Spinal cord (tissue), 9 donors: ENCODE measurements at regions not wholly inside any gene's neighbourhood (a gene's known extent, or its start where the extent isn't known, plus 50 kb on each side); places are given as distances from the start of the nearest gene placed in this dataset.

ENCODE experiments used
- DNase-seq, 6 donors: peaks; one replicate each; pipeline versions ENCODE4 v3.0.0 to v3.0.0-alpha.2; 2013 to 2015; ENCODE audit warnings: low spot score in 6 of 6, low read depth in 4 of 6
- H3K27ac ChIP-seq: one replicate; pipeline ENCODE4 v1.5.1; 2013; ENCODE audit warnings: low read depth, low read length, control low read depth
- H3K27me3 ChIP-seq: one replicate; pipeline ENCODE4 v1.6.1; 2013; ENCODE audit warnings: low read length; ENCODE audit not compliant: control insufficient read depth, insufficient read depth
- H3K36me3 ChIP-seq: one replicate; pipeline ENCODE4 v1.6.1; 2013; ENCODE audit warnings: low read length; ENCODE audit not compliant: control insufficient read depth, insufficient read depth
- H3K4me1 ChIP-seq: one replicate; pipeline ENCODE4 v1.6.1; 2013; ENCODE audit warnings: low read length; ENCODE audit not compliant: control insufficient read depth, insufficient read depth
- H3K4me3 ChIP-seq: one replicate; pipeline ENCODE4 v1.5.1; 2013; ENCODE audit warnings: low read depth, low read length, control low read depth
- H3K9me3 ChIP-seq: one replicate; pipeline ENCODE4 v1.6.1; 2013; ENCODE audit warnings: low read length; ENCODE audit not compliant: control insufficient read depth, insufficient read depth
- WGBS: methylation state at CpG from one replicate; pipeline ENCODE4 v1.1.5; 2013; ENCODE audit warnings: missing lambda C conversion rate; ENCODE audit not compliant: insufficient coverage; 5-methylcytosine and 5-hydroxymethylcytosine counted together
- donor health status: healthy.

DNA sequence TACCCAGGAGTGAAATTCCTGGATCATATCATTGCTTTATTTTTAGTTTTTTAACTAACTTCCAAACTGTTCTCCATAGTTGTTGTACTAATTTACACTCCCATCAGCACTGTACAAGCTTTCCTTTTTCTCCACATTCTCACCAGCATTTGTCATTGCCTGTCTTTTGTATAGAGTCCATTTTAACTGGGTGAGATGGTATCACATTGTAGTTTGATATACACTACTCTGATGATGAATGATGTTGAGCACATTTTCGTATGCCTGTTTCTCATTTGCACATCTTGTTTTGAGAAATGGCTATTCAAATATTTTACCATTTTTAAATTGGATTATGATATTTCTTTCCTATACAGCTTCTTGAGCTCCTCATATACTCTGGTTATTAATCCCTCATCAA lies 1586.6 kb downstream of the SI start:
- H3K36me3 ChIP-seq, result no peaks in the 10 kb centered on the region
- no peak overlapping the region for H3K27ac ChIP-seq
- no peak overlapping the region for H3K4me3 ChIP-seq
- H3K27me3 ChIP-seq, result no peaks in the 10 kb centered on the region
- H3K4me1 ChIP-seq, result no peaks in the 10 kb centered on the region
- WGBS, result no CpG with 5 or more reads among the region's 1 CpG
- DNase-seq, result no peak
- peaks cover 3% of the 10 kb centered on the region for H3K9me3 ChIP-seq

DNA sequence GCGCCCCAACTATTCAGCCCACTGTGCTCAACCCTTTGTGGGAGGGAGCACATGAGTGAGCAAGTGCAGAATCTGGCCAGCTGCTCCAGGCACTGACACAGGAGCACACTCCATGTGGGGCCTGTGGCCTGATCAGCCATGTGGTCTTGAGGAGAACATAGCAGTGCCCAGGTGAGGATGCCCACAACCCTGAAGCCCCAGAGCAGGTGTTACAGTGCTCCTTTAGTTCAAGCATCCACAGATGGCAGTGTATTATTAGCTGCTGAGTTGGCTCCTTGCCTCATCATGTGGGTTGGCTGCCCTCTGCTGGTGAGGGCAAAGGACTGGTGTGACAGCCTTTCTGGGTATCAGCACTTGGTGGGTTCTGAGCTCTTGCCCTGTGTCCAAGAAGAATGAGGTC lies 1588.2 kb downstream of the SI start:
- 100% methylated on average over 1 of the region's 1 CpG for WGBS
- Histone ChIP-seq H3K9me3 (peaks cover 3% of the 10 kb centered on the region), H3K4me1 (no peaks in the 10 kb centered on the region), H3K36me3 (no peaks in the 10 kb centered on the region), H3K4me3 (no peak overlapping the region), H3K27me3 (no peaks in the 10 kb centered on the region), H3K27ac (no peak overlapping the region)
- DNase-seq, result no peak

DNA sequence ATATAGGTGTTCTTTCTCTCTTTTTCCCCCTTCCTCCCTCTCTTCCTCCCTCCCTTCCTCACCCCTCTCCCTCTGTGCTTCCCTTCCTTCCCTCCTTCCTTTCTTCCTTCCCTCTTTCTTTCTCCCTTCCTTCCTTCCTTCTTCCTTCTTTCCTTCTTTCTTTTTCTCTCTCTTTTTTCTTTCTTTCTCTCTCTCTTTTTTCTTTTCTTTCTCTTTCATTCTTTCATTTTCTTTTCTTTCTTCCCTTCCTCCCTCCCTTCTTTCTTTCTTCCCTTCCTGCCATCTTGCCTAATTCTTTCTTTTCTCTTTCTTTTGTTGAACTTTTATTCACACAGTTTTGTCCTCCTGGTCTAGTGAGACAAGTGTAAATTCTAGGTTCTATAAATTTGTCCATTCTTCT lies 1595.6 kb downstream of the SI start:
- H3K36me3 ChIP-seq, result no peaks in the 10 kb centered on the region
- H3K9me3 ChIP-seq, result no peaks in the 10 kb centered on the region
- no peaks in the 10 kb centered on the region for H3K27me3 ChIP-seq
- no peak overlapping the region for H3K27ac ChIP-seq
- no peak overlapping the region for H3K4me3 ChIP-seq
- no peaks in the 10 kb centered on the region for H3K4me1 ChIP-seq
- no peak for DNase-seq

DNA sequence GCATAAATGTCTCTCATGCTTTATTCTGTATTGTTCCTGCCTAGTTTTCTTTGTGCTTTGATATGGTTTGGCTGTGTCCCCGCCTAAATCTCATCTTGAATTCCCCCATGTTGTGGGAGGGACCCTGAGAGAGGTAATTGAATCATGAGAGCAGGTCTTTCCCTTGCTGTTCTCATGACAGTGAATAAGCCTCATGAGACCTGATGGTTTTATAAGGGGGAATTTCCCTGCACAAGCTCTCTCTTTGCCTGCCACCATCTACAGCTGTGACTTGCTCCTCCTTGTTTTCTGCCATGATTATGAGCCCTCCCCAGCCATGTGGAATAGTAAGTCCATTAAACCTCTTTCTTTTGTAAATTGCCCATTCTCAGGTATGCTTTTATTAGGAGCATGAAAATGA lies 1596.6 kb downstream of the SI start:
- no peaks in the 10 kb centered on the region for H3K36me3 ChIP-seq
- H3K4me3 ChIP-seq, result no peak overlapping the region
- H3K27me3 ChIP-seq, result no peaks in the 10 kb centered on the region
- no peaks in the 10 kb centered on the region for H3K4me1 ChIP-seq
- H3K27ac ChIP-seq, result no peak overlapping the region
- no peak for DNase-seq
- H3K9me3 ChIP-seq, result no peaks in the 10 kb centered on the region
- WGBS, result no CpG with 5 or more reads among the region's 1 CpG

DNA sequence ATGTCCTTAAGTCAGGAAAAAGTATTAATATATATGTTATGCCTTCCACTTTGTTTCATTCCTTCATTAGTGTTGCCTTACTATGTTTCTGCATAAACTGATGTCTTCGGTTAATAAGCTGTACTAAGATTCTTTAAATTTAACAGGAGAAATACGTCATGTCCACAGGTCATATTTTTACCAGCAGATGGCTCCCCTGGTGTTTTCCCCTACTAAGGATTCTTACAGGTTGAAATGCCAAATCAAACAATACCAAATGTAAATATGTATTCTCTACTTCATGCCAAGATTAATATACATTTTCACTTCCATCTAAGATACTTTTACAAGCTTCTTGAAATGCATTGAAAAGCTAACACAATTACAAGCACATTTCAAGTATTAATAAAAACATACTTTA lies 1602.1 kb downstream of the SI start:
- no peaks in the 10 kb centered on the region for H3K4me1 ChIP-seq
- H3K4me3 ChIP-seq, result no peak overlapping the region
- no peaks in the 10 kb centered on the region for H3K27me3 ChIP-seq
- H3K9me3 ChIP-seq, result no peaks in the 10 kb centered on the region
- no CpG with 5 or more reads among the region's 2 CpGs for WGBS
- H3K36me3 ChIP-seq, result no peaks in the 10 kb centered on the region
- peak in 2 of 6 donors; percentile 4 to 5 for DNase-seq
- H3K27ac ChIP-seq, result no peak overlapping the region

DNA sequence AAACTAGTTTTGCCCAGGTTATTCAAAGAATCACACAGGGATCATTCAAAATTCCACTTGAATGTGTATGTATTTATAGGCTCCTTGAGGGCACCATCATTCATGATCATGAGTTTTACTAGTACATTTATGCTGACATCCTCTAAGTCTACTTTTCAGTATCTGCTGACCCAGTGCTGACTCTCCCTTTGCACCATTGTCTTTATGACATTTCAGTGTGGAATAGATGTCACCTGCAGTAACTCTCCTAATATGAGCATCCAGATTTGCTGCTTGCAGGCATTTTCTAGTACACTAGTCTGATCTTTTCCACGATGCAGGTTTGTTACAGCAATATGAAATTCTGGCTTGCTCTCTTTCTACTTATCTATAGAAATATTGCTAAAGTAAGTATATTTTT lies 1603.5 kb downstream of the SI start:
- Histone ChIP-seq H3K9me3 (no peaks in the 10 kb centered on the region), H3K27ac (no peak overlapping the region), H3K36me3 (no peaks in the 10 kb centered on the region), H3K4me1 (no peaks in the 10 kb centered on the region), H3K27me3 (no peaks in the 10 kb centered on the region), H3K4me3 (no peak overlapping the region)
- peak in 1 of 6 donors; percentile 42 for DNase-seq
- no CpG with 5 or more reads among the region's 1 CpG for WGBS

DNA sequence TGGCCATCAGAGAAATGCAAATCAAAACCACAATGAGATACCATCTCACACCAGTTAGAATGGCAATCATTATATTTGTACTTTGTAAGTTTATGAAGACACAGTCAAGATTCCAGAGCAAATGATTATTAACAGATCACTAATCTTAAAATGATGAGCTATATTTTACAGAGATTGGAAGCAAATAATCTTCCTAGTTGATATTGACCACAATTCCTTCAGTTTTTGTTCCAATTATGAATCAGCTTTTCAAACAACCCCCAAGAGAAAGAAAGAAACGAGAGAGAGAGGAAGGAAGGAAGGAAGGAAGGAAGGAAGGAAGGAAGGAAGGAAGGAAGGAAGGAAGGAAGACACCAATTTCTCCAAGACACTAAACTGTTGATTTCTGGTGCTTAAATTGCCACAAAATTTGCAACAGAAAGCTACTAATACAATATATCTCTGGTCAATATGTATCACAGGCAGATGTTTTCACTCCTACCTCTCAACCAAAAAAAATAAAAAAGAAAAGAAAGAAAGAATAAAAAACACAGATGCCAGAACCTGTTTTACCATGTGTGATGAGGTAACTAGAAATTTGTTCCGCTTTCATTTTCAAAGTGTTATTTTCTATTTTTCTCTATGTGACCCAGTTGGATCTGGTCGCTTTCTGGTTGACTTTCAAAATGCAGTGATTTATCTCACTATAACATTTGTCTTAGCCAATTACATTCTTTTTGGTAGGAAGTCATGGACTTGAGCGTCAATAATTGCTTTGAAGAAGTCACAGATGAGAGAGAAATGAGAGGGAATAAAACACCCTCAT lies 1609.6 kb downstream of the SI start:
- no CpG with 5 or more reads among the region's 4 CpGs for WGBS
- DNase-seq, result no peak
- no peaks in the 10 kb centered on the region for H3K9me3 ChIP-seq
- H3K36me3 ChIP-seq, result no peaks in the 10 kb centered on the region
- H3K4me3 ChIP-seq, result no peak overlapping the region
- no peaks in the 10 kb centered on the region for H3K27me3 ChIP-seq
- H3K4me1 ChIP-seq, result no peaks in the 10 kb centered on the region
- no peak overlapping the region for H3K27ac ChIP-seq

DNA sequence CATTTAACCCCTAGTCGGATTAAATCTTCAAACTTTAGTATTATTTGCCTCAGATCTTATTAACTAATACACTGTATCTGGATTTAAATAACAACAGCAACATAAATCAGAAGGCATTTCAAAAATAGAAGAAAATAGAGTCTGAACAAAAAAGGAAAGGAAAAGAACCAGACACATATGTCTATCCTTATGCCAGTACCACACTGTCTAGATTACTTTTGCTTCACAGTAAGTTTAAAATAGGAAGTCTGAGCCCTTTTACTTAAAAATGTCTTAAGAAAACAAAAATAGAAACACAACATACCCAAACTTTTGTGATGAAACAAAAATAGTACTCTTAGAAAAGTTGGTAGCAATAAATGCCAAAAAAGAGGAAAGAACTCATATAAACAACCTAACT lies 1615.8 kb downstream of the SI start:
- Histone ChIP-seq H3K36me3 (no peaks in the 10 kb centered on the region), H3K9me3 (no peaks in the 10 kb centered on the region), H3K4me3 (no peak overlapping the region), H3K27ac (no peak overlapping the region), H3K4me1 (no peaks in the 10 kb centered on the region), H3K27me3 (no peaks in the 10 kb centered on the region)
- DNase-seq, result peak in 1 of 6 donors; percentile 54
- WGBS, result no CpG with 5 or more reads among the region's 1 CpG

DNA sequence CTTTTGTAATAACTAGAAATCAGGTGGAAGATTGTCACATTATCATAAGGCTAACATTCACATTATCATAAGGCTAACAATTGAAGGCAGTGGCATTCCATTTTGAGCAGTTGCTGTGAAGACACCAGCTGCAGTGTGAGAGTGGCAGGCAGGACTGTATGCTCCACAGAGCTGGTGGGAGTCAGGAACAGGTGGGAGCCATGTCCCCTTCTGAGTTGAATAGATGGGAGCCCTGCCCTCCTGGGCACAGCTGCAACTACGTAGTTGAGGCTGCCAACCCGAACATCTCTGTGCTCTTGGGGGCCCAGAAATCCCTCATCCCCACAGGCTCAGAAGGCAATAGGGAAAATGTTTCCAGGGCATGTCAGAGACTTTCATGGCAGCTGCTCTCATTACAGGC lies 1627.6 kb downstream of the SI start:
- 88% methylated on average over 2 of the region's 2 CpGs for WGBS
- H3K4me3 ChIP-seq, result no peak overlapping the region
- H3K9me3 ChIP-seq, result peaks cover 4% of the 10 kb centered on the region
- no peak overlapping the region for H3K27ac ChIP-seq
- H3K27me3 ChIP-seq, result no peaks in the 10 kb centered on the region
- DNase-seq, result no peak
- H3K4me1 ChIP-seq, result no peaks in the 10 kb centered on the region
- H3K36me3 ChIP-seq, result no peaks in the 10 kb centered on the region

DNA sequence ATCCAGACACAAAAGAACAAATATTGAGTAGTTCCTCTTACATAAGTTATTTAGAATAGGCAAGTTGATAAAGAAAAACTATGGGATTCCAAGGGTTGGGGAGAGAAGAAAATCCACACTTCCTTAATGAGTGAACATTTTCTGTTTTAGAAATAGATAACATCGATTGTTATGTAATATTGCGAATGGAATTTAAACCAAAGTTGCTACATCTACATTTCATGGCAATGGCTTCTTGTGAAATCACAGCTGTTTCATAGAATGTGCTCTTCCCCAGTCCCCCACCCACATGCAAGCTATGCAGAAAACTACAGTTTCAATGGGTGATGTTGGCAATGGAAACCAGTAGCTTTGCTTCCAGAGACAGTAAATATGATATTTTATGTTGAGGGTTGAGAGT lies 1639.5 kb downstream of the SI start:
- Histone ChIP-seq H3K4me3 (no peak overlapping the region), H3K27ac (no peak overlapping the region), H3K9me3 (no peaks in the 10 kb centered on the region), H3K4me1 (no peaks in the 10 kb centered on the region), H3K36me3 (no peaks in the 10 kb centered on the region), H3K27me3 (no peaks in the 10 kb centered on the region)
- DNase-seq, result no peak
- no CpG with 5 or more reads among the region's 2 CpGs for WGBS
